ENCODE measurements at regions not wholly inside any gene's neighbourhood (a gene's known extent, or its start where the extent isn't known, plus 50 kb on each side); places are given as distances from the start of the nearest gene placed in this dataset.

DNA sequence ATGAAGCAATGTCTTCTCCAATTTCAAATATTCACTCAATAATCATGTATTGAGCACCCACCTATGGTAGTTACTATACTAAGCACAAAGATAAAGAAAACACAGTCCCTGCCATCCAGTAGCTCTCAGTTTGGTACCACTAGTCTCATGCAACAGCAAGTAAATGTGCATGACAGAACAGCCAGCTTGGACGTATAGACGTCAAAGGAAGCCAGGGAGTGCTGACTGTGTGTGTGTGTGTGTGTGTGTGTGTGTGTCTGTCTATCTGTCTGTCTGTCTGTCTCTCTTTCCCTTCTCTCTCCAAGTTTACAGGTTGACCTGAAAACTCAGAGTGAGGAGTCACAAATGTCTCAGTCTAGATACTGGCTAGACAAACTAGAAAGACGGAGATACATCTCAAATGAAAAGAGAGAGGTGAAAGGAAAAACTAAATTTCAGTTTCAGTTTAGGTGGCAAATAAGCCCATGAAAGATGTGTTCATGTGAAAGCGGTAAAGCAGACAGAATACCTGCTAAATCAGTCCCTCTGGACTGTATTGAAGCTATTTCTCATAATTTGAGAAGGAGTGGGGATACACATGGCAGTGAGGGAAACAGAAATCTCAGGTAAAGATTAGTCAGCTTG lies 141.1 kb upstream of the PTPRG start:
- TF ChIP-seq, protein P1, sequence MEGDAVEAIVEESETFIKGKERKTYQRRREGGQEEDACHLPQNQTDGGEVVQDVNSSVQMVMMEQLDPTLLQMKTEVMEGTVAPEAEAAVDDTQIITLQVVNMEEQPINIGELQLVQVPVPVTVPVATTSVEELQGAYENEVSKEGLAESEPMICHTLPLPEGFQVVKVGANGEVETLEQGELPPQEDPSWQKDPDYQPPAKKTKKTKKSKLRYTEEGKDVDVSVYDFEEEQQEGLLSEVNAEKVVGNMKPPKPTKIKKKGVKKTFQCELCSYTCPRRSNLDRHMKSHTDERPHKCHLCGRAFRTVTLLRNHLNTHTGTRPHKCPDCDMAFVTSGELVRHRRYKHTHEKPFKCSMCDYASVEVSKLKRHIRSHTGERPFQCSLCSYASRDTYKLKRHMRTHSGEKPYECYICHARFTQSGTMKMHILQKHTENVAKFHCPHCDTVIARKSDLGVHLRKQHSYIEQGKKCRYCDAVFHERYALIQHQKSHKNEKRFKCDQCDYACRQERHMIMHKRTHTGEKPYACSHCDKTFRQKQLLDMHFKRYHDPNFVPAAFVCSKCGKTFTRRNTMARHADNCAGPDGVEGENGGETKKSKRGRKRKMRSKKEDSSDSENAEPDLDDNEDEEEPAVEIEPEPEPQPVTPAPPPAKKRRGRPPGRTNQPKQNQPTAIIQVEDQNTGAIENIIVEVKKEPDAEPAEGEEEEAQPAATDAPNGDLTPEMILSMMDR (IDR thresholded peaks at IDR 0.05): no peak
- TF ChIP-seq SP1 (CRISPR knock-in tag; conservative IDR thresholded peaks at IDR 0.05) (no peak), SMAD3 (CRISPR knock-in tag; IDR thresholded peaks at IDR 0.05; ENCODE audit: borderline replicate concordance) (no peak), CREM (CRISPR knock-in tag; IDR thresholded peaks at IDR 0.05) (no peak), CREB1 (CRISPR knock-in tag; IDR thresholded peaks at IDR 0.05) (no peak)
- TF ChIP-seq, protein P2, sequence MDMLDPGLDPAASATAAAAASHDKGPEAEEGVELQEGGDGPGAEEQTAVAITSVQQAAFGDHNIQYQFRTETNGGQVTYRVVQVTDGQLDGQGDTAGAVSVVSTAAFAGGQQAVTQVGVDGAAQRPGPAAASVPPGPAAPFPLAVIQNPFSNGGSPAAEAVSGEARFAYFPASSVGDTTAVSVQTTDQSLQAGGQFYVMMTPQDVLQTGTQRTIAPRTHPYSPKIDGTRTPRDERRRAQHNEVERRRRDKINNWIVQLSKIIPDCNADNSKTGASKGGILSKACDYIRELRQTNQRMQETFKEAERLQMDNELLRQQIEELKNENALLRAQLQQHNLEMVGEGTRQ (CRISPR knock-in tag; IDR thresholded peaks at IDR 0.05): no peak
- TF ChIP-seq, protein P3, sequence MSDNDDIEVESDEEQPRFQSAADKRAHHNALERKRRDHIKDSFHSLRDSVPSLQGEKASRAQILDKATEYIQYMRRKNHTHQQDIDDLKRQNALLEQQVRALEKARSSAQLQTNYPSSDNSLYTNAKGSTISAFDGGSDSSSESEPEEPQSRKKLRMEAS (CRISPR knock-in tag; IDR thresholded peaks at IDR 0.05): no peak
- TF ChIP-seq, protein P4, sequence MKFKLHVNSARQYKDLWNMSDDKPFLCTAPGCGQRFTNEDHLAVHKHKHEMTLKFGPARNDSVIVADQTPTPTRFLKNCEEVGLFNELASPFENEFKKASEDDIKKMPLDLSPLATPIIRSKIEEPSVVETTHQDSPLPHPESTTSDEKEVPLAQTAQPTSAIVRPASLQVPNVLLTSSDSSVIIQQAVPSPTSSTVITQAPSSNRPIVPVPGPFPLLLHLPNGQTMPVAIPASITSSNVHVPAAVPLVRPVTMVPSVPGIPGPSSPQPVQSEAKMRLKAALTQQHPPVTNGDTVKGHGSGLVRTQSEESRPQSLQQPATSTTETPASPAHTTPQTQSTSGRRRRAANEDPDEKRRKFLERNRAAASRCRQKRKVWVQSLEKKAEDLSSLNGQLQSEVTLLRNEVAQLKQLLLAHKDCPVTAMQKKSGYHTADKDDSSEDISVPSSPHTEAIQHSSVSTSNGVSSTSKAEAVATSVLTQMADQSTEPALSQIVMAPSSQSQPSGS (CRISPR knock-in tag; IDR thresholded peaks at IDR 0.05; ENCODE audit: borderline replicate concordance, low read depth): no peak
